GM21390 (cell line): ENCODE measurements at regions not wholly inside any gene's neighbourhood (a gene's known extent, or its start where the extent isn't known, plus 50 kb on each side); places are given as distances from the start of the nearest gene placed in this dataset.
A peak's percentile ranks its signal among the peaks of the same experiment; 100 is the strongest.
"Not testable (repeated sequence)": the region's sequence is repeated elsewhere in the genome, so short reads cannot be mapped to it uniquely, and the experiment has no call there.

Source experiments
- ATAC-seq: cut with Tn5 transposase; IDR thresholded peaks from one replicate; pipeline ENCODE4 v1.9.1; 2021; ENCODE audit not compliant: unreplicated experiment

DNA sequence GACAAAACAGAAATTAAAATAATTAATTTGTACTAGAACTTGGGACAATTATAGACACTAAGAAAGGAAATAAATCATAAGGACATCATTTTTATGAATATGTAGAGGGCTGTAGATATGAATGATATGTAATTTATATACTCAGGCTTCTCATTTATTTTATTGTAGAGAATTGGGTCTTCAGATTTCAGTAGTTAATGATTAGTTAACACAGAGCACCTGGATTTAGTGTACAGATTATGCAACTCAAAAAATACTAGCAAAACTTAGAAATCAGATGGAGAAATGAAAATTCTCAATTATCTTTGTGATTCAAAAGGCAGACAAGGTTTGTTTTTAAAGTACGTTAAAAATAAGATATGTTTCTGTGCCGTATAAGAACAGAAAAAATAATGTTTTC, 1311.7 kb upstream of the SLC39A10 start:
- ATAC-seq = no peak

DNA sequence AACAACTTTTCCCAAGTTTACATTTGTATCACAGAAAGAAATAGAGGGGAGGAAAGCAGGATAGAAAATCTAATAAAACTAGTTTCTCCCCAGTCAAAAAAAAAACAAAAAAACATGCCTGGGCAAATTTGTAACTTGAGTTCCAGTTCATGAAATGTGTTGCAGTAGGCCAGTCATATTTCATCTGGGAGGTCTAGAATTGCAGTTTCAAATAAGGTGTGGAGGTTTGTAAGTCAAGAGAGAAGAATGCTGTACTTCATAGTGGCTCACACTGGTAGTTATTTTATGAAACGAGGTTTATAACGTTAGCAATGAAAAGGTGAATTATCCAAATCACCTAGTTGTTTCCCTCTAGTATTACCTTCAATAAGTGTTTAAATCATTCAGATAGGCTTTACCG, 1313.9 kb upstream of the SLC39A10 start:
- no peak for ATAC-seq

DNA sequence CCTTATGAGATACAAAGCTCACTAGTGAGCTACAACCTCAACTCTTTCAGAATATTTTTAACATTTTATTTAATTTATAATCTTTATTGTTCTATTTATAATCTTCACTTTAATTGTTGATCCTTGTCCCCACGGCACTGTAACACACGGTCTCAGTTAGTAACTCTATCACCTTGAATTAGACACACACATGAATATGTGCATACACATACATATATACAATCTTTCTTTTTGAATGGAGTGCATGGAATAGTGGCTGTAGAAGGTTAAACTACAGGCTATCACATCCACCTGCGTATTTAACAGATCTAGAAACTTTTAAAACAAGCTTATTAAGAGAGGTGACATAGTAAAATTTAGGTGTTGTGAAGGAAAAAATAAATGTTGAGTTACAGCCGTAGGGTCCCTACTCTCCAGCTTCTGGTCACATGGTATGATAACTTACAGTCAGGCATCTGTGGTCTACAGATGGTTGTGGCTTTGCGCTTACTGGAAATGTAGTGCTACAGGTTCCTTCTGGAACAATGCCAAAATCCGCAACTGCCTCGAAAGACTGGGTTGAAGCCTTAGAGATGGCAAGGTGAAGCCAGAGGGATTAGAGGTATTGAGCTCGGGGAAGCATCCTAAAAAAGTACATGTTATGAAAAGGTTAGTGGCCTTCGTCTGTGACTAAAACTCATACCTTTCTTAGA, 1324.1 kb upstream of the SLC39A10 start:
- ATAC-seq = no peak

DNA sequence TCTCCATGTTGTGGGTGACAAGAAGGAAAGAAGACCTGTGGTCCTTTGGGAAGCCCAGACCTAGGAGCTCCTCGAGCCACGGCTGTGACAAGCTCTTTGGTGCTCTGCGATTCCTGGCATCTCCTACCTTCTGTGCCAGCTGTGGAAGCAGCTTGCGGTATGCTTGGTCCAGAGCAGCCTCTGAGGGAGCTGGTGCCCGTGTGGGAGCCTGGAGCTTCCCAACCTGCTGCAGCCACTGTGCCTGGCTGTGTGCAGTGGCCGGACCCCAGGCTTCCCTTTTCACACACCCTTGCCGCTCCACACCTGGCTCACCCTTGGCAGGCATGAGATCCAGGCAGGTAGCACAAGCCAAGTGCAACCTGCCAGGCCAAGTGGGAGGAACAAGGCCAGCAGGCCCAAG, 1328.6 kb upstream of the SLC39A10 start:
- ATAC-seq = no peak

DNA sequence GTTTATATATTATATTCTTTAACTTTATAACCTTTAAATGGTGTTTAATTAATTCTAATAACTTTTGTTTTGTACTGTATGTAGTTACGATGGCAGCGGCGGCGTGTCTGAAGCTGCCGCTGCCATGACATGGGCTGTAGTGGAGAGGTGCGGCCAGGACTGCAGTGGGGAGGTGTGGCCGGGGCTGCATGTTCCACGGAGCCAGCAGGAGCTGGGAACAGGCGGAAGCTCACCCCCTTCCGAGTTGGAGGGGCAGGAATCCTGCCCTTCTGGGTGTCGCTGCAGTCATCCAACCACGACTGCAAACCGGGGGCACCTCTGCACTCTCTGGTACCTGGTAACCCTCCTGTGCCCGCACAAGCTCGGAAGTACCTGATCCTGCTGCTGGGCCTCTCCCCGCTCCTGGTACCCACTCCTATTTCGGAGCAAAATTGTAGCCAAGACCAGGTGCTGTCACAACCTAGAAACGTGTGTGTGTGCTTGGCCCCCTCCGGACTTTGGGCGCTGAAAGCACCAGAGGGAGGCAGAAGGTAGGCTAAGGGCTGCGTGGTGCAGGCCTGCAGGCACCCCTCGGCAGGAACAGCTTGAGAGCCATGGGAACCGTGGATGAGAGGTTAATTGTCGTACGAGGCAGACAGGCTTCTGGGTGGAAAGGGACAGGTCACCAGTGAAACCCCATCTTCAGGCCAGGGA, 1329.7 kb upstream of the SLC39A10 start:
- ATAC-seq = no peak

DNA sequence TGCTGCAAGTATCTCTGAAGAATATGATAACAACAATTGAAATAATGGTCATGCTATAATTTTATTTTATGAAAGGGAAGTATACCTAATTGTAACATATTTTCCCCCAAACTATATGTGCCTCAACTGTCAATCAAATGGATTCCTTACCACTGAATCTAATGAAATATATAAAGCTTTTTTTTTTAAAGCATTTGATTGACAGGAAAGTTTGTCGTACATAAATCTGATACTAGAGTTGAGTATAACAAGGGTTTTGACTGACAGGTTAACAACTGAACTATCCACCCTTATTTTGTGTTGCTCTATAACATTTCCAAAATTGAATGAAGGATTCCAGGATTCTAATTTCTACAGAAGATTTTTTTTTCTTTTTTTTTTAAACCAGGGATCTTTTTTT, 1333.3 kb upstream of the SLC39A10 start:
- no peak for ATAC-seq

DNA sequence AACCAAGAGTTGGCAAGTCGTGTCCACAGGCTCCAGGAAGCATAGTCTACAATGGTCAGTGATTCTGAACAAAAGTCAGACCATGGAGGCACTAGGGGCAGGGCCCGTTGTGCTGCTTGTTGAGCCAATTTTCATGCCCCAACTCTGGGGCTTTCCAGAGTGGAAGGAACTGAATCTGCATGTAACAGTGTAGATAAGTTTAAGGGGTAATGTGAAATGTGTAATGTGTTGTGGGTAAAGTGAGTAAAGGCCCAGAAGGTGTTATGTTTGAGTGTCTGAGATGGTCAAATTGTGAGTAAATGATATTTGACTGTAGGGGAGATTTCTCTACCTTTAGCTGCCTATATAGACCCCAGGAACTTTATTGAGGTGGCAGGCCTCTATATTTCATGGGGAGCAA, 1336.5 kb upstream of the SLC39A10 start:
- no peak for ATAC-seq

DNA sequence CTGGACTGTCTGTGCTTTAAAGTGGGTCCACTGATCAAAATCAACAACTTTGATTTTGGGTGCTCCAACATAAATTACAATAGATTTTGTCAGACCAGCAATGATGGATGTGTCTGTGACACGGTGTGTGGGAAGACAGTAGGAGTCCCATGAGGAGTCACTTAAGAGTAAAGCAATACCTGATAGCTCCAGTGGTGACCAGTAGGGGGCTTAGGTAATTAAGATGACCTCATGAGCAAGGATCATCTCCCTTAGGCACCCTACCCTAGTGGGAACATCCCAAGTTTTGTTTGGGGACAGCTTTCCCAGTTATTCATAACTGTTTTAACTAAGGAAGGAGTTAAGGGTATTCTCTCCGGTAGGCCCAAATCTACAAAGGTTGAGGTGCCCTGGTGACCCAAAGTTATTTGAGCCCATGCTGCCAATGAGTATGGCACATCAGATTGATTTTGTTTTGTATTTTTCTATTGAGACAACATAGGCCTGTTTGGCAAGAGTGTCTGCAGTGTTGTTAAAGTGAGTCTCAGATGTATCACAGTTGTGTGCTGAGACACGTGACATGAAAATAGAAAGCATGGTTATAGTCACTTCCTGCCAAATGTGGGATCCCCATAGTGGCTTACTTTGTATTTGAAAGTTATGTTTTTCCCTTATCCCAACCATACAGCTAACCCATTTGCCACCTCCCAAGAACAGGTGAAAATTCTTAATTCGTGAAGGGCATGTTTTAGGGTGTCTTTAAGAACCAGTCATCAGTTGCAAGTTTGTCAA, 1337.6 kb upstream of the SLC39A10 start:
- ATAC-seq = peak; percentile 76

DNA sequence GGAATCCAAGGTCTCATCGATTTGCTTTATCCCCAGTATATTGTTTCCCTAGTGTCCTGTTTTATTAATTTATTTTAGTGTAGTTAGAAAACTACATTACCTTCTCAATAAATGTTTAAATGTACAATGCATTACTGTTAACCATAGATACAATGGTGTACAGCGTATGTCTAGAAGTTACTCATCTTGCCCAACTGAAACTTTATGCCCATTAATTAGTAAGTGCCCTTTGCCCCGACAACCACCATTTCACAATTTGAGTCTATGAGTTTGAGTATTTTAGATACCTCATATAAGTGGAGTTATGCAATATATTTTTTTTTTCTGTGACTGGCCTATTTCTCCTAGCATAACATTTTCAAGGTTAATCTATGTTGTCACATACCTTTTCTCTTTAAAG, 1343.0 kb upstream of the SLC39A10 start:
- ATAC-seq = no peak

DNA sequence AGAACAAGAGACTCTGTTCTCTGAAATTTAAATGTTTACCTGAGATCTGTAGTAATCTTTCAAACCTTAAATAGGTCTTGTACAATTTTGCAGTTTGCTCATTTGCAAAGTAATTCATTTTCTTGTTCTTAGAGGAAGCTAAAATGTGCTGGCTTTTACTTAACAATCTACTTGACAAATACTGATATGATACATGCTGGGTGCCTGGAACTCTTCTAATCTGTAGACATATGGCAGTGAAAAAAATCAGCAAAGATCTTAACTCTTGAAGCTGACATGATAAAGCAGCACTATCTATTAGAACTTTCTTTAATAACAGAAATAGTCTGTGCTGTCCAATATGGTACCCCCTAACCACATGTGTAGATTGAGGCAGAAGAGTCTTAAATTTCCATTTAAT, 1352.8 kb upstream of the SLC39A10 start:
- no peak for ATAC-seq

DNA sequence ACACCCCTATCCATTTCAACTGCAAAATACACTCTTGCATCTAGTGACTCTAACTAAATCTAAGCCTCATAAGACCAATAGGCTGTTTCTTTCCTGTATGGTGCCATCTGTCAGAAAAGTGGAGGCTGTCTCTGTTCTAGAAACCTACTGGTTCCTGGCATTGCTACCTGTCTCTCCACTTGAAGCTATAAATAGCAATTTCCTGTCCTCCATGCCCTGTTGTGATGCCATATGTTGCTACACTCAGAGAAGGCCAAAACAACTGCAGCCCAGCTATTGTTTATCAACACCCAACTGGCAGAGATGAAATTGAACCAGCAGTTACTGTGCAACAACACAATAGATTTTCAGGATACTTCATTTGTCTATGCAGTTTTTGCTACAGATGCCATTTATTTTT, 1355.1 kb upstream of the SLC39A10 start:
- ATAC-seq = no peak

DNA sequence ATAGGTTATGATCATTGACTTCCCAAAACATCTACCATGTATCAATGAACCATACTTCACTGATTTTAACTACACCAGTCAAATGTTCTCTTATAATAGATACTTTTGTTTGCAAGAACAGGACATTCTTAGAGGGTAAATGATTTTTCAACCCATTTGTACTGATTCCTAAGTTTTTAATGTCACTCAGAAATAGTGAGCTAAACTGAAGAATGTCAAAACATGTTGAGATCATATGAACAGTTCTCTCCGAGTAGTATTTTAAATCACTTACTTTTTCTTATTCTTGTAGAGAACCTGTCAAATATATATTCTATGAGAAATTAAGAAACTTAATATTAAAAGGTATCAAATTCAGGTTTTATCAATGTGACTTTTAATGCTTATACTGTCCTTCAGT, 1362.9 kb upstream of the SLC39A10 start:
- no peak for ATAC-seq

DNA sequence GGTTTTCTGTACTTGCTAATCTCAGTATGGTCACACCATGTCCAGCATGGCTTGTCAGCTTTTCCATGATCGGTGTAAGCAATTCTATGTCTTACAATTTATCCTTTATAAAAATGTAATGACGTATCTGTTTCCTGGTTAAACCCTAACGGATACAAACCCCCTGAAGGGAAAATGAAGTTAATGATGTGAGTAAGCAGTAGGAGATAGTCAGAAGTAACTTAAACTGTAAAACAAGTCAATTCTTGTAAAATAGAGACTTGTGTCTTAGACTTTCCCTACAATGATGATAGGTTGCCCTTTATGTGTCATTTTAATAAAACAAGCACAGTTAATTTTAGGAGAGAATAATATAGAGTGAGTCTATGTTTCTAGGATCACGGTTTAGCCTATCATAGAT, 1365.9 kb upstream of the SLC39A10 start:
- no peak for ATAC-seq

DNA sequence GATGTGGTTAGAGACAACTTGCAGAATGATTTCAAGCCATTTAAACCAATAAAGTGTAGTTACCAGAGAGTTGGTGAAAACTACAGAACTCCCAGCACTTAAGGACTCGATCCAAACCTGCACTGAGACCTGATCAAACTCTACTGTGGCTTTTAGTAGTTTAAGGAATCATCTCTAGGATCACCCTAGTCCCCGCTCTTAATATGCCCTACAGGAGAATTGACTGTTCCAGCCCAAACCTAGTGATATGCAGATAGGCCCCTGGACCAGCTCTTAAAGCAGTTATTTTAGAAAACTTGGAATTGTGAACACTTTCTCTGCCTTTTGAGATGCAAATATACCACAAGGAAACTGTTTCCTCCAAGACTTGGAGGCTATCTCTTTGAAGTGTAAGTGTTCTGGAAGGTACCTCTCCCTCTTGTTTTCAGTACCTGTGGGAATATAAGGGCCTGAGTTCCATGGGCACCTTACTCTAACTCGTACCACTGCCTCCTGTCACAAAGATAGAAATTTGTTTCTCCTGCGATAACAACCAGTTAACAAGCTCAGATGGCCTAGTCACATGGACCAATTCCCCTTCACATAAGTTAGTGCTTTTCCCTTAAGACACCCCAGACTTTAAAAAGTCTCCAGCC, 1367.2 kb upstream of the SLC39A10 start:
- no peak for ATAC-seq

DNA sequence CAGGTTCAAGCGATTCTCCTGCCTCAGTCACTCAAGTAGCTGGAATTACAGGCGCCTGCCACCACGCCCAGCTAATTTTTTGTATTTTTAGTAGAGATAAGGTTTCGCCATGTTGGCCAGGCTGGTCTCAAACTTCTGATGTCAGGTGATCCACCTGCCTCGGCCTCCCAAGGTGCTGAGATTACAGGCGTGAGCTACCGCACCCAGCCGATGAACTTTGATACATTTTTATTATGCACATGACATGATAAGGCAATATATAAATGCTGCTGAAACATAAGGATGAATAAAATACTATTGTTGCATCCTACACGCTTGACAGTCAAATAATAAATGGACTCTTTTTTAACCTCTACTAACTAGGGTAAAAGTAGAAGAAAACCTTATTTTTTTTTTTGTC, 1380.4 kb upstream of the SLC39A10 start:
- not testable (repeated sequence) for ATAC-seq

DNA sequence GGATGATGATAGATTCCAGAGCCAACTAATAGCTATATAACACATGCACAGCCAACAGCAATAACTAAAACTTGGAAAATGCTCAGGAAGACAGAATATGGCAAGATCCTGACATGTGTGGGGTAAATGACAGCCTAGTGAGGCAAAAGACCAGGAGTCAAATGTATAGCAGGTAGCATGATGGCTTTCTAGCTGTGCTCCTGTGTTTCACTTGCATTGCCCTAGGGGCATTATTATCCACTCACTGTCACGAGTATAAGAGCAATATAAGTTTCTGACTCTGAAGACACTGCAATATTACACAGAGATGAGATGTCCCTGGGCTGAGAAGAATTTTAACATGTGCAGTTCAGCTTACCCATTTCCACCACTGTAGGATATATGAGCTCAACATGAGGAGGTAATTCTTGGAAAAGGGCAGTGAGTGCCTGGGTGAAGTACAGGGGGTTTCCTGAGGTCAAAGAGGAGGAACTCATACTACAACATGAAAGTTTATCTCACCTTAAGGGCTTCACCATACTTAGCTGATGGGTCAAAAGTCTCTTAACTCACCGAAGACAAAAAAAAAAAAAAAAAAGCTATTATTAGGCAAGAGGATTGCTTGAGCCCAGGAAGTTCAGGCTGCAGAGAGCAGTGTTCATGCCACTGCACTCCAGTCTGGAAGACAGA, 1385.6 kb upstream of the SLC39A10 start:
- no peak for ATAC-seq

DNA sequence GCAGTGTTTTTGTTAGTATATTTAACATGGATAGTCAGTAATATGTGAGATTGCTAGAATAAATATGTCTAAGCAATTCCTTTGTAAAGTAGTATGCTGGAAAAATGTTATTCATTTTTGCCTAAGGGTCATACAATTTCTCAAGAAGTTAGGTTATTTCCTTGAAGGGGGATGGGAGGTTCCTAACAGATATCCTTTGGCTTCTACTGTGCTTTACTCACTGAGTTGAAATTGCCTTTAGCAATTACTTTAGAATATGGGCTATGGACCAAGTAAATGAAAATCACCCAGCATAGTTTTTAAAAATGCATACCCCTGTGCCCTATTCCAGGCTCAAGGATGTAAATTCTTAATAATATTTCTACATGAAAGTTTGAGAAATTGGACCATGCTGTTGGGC, 1386.4 kb upstream of the SLC39A10 start:
- ATAC-seq = no peak

DNA sequence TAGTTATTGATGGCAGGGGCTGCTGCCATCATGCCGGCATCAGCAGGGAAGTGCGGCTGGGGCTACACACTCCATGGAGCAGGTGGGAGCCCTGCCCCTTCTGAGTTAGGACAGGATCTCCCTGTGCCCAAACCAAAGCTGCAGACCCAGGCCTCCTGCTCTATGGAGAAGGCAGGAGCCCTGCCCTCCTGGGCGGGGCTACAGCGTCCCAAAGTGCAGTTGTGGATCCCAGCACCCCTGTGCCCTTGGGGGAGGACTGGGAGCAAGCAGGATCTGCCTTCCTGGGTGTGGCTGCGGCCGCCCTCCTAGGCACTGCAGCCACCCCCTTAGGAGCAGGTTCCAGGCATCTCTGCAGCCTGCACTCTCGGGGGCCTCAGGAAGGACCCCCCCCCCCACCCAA, 1392.4 kb upstream of the SLC39A10 start:
- no peak for ATAC-seq

DNA sequence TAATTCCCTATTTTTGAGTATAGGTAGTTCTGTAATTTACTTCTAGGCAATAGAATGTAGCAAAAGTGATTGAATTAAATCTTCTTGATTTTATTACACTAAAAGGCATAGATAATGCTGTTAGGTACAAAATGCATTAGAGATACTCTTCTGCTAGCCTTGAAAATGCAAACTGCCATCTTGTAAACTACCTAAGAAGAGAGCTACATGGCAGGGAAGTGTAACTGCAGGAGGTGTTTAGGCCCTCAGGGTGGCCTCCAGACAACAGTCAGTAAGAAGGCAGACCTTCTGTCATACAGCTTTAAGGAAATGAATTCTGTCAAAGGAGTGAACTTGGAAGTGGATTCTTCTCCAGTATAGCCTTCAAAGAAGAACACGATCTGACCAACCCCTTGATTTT, 1396.8 kb upstream of the SLC39A10 start:
- no peak for ATAC-seq

DNA sequence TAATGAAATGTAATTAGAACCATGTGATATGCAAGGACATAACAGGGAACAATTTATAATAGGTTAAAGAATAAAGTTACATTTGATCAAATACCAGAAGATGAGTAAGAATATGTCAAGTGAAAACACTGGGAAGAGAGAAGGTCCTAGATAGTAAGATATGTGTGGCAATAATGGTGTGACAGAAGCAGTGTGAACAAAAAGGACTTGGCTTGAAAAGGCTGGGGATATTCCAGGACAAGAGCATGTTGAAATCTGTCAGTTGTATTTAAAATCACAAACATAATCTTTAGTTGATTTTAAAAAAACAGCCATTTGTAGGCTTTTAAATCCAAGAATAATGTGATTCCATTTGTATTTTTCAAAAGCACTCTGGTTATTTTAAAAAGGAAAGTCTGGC, 1399.9 kb upstream of the SLC39A10 start:
- no peak for ATAC-seq
